ENCODE measurements at regions not wholly inside any gene's neighbourhood (a gene's known extent, or its start where the extent isn't known, plus 50 kb on each side); places are given as distances from the start of the nearest gene placed in this dataset.
"Not testable (repeated sequence)": the region's sequence is repeated elsewhere in the genome, so short reads cannot be mapped to it uniquely, and the experiment has no call there.

DNA sequence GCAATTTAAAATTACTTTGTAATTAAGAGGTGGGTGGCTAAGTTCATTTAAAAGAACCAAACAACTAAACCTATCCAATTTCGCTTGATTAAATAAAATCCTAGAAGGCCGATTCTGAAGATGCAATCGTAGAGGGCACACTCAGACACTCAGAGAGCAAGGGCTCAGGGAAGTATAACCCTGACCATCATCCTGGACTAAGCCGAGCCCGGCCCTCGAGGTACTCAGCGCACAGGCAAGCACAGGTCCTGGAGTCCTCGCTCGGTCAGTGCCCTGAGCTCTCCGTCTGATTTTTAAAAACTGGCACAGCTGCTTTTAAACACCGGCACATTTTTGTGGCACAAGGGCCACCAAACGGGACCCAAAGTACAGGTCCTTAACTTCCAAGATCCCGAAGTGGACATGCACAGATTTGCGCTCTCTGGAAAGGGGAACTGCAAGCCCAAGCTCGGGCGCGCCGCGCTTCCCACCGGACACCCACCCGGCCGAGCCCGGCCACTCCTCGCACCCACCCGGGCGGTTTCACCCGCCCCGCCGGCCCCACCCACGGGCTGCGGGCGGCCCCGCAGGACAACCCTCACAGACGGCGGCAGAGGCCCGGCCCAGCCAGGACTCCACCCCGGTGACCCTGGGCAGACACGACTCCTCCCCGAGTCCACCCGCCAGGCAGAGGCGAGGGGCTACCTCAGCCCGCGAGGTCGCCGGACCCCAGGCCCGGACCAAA is 81.0 kb upstream of the TNK2 start:
- TF ChIP-seq EZH2 (IDR thresholded peaks at IDR 0.05; ENCODE audit: borderline replicate concordance, low read length), result not testable (repeated sequence)
- TF ChIP-seq, protein P1, sequence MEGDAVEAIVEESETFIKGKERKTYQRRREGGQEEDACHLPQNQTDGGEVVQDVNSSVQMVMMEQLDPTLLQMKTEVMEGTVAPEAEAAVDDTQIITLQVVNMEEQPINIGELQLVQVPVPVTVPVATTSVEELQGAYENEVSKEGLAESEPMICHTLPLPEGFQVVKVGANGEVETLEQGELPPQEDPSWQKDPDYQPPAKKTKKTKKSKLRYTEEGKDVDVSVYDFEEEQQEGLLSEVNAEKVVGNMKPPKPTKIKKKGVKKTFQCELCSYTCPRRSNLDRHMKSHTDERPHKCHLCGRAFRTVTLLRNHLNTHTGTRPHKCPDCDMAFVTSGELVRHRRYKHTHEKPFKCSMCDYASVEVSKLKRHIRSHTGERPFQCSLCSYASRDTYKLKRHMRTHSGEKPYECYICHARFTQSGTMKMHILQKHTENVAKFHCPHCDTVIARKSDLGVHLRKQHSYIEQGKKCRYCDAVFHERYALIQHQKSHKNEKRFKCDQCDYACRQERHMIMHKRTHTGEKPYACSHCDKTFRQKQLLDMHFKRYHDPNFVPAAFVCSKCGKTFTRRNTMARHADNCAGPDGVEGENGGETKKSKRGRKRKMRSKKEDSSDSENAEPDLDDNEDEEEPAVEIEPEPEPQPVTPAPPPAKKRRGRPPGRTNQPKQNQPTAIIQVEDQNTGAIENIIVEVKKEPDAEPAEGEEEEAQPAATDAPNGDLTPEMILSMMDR (IDR thresholded peaks at IDR 0.05; ENCODE audit: low read length), result not testable (repeated sequence)
